SK-N-SH (cell line): ENCODE measurements at regions not wholly inside any gene's neighbourhood (a gene's known extent, or its start where the extent isn't known, plus 50 kb on each side); places are given as distances from the start of the nearest gene placed in this dataset.

Source experiments
- CTCF ChIP-seq: fragments of 200-600 bp; sonication (generic); IDR thresholded peaks from 2 replicates; pipeline ENCODE4 v1.6.1; 2017; ENCODE audit warnings: antibody characterized with exemption, mild to moderate bottlenecking, moderate library complexity
- FOXM1 ChIP-seq: IDR thresholded peaks from 2 replicates; pipeline ENCODE4 v1.4.0; 2012; ENCODE audit warnings: low read depth, mild to moderate bottlenecking
- GATA2 ChIP-seq: sonication (generic); formaldehyde crosslinking; IDR thresholded peaks from 2 replicates; pipeline ENCODE4 v1.5.0; 2020; ENCODE audit warnings: mild to moderate bottlenecking, missing genetic modification reagents
- REST ChIP-seq: IDR thresholded peaks from 2 replicates; pipeline ENCODE4 v1.6.1; 2012; ENCODE audit warnings: mild to moderate bottlenecking, low read depth, low read length, moderate library complexity
- RFX5 ChIP-seq: IDR thresholded peaks from 2 replicates; pipeline ENCODE4 v1.6.1; 2012; ENCODE audit warnings: mild to moderate bottlenecking, improper control_type of control experiment, low read length
- USF1 ChIP-seq: IDR thresholded peaks from 2 replicates; pipeline ENCODE4 v1.4.0; 2012; ENCODE audit warnings: low read depth, borderline replicate concordance

- no peak for TF ChIP-seq RFX5
- TF ChIP-seq GATA2 (CRISPR knock-in tag) = no peak
- no peak for TF ChIP-seq FOXM1
- no peak for TF ChIP-seq CTCF
- no peak for TF ChIP-seq REST
- no peak for TF ChIP-seq USF1
These were observed 356.0 kb downstream of the GATA3 start for GRCh38 chr10:8410506-8410905.
